T-helper 22 cell (primary cell): ENCODE measurements at regions not wholly inside any gene's neighbourhood (a gene's known extent, or its start where the extent isn't known, plus 50 kb on each side); places are given as distances from the start of the nearest gene placed in this dataset.
"Not testable (repeated sequence)": the region's sequence is repeated elsewhere in the genome, so short reads cannot be mapped to it uniquely, and the experiment has no call there.

Experiments
- DNase-seq: peaks from one replicate; pipeline ENCODE4 v3.0.0-alpha.2; 2020; ENCODE audit warnings: low read depth

- DNase-seq: no peak
These were observed 572.9 kb downstream of the LTN1 start for GRCh38 chr21:28419811-28420210.

DNA sequence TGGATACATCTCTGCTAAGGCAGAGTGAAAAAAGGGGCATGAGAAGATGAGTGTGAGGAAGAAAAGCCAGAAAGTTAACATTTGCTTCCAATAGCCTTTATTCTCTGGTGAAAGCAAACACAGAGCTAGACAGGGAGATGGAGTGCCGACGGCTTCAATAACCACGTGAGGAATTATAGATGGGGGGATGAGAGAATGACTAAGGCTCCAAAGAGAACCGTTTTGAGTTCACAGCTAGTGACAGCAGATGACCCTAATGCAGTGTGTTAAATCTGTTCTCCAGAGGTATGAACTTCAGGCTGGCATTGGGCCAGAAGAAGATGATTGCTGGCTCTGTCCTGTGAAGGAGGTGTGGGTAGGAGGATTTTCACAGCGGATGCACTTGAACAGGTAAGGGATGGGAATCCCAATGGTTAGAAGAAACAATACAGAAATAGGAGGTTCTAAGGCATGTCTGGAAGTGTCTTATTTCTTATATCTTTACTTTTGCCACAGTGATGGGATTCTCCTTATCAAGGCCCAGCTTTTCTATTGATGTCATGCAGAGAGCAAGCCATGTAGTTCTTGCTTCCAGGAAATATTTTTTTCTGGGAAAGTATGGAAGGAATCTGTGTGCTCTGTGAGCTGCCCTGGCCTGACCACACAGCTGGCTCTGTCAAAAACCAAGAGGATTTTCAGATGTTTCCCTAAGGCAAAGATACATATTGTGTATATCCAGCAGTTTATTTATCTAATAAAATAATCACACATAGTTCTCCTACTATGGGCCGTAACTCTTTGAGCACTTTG, 573.8 kb downstream of the LTN1 start:
- no peak for DNase-seq

- DNase-seq: no peak
These were observed 582.4 kb downstream of the LTN1 start for GRCh38 chr21:28410256-28410655.

DNA sequence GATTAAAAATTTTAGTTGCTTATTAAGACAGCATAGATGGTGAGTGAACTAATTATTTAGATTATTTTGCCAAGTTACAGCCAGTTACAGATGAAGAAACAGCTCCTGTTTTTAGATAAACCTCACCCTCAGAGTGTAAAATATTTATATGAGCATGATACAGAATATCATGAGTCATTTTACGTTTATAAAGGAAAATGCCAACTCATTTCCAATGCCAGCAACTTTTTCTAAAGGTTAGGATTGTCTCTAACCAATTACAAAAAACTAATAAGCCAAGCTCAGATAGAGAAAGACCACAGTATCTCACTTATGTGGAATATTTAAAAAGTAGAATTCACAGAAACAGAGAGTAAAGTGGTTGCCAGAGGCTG, 590.1 kb downstream of the LTN1 start:
- no peak for DNase-seq

DNA sequence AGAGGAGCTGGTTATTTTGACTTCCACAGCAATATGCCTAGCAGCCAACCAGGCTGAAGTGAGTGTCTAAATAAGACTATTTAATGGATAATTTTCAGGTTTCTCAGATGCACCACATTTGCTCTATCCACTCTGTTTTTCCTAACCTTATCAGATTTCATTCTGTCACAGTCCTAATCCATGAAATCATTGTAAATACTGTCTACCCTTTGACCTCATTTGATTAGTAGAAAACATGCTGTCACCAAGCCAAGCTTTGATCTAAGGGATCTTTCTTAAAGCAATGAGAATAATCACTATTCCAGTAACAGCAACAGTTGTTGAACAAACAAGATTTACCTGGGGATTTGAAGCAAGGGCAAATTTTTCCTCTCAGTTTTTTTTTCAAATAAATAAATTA, 595.6 kb downstream of the LTN1 start:
- DNase-seq: no peak

DNA sequence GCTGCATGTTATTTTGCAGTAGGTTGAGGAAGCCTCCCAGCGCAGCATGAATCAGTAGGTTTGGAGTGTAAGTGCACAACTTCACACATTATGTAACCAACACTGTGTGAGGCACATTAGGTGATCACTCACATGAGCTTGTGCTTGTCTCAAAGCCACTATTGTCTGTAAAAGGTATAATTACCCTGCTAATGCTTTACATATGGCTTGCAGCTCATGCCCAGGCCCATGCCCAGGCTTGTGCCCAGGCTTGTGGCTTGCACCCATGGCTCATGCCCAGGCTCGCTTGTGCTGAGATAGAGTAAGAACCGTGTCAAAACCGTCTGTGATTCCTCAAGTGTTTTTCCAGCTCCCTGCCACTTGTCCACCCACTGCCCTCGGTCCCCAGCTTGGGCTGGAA, 596.3 kb downstream of the LTN1 start:
- no peak for DNase-seq

DNA sequence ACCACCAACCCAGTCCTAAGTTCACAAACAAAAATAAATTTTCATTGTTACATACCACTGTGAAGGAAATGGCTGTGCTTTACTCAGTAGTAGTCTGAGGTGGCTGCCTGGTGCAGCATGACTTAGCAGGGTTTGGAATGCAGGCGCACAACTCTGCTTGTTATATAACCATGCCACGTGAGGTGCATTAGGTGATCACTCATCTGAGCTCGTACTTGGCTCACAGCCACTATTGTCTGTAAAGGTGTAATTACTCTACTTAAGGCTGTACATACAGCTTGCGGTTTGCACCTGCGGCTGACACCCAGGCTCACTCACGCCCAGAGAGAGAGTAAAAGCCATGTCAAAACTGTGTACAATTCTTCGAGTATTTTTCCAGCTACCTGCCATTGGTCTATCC, 599.4 kb downstream of the LTN1 start:
- no peak for DNase-seq

DNA sequence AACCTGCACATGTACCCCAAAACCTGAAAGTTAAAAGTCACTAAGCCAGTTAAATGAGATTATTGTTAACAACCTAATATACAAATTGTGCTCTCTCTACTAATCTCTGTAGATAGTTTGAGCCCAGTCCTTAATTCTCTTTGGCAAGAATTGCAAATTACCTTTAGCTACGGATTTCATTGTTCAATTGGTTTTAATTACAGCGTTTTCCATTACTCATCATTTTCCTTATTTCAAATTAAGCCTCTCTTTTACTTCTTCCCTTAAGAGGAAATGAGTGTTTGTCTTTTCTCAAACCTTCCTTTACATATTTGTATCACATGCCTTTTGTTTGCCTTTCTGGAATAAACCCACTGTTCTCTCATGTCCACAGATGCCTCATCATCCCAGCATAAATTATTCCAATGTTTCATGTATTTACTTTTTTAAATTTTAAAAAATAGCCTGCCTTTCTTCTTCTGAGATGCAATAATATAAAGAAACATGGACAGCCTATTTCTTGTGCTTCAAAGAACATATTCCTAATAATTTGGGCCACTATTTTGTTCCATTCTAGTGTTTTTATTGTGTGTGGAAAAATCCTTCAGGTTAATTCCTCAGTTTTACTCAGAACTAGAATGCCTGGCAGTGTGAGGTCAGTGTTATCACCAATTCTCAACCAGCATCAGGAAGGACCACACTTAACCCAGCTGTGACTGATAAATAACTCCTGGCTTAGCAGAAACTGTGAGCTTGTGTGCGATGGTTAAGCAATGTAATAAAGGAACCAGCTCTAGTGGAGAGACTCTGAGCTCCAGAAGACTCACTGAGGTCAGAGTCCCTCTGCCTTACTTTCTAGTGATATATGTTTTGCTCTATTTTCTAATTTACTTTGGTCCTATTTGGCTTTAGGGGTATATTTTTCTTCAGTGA, 600.5 kb downstream of the LTN1 start:
- DNase-seq: no peak

DNA sequence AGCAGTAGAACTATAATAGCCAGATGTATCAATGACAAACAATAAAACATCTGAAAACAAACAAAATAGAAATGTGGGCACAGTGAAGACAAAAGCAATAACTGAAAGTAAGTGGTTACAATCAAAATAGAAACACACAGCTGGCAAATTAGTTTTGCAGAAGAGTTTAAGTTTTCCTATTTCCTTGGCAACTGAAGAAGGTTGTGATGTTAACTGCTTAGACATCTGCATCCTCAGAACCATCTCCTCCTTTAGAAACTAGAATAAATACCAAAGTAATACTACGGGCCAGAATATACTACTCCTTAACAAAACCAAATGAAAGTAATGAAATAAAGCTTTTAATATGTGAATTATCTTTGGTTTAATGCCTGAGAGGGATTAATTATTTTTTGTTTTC, 605.5 kb downstream of the LTN1 start:
- DNase-seq: no peak

- no peak for DNase-seq
These were observed 606.8 kb downstream of the LTN1 start for GRCh38 chr21:28385845-28386244.

GRCh38 chr21:28381000-28381745, 611.5 kb downstream of the LTN1 start:
- not testable (repeated sequence) for DNase-seq

DNA sequence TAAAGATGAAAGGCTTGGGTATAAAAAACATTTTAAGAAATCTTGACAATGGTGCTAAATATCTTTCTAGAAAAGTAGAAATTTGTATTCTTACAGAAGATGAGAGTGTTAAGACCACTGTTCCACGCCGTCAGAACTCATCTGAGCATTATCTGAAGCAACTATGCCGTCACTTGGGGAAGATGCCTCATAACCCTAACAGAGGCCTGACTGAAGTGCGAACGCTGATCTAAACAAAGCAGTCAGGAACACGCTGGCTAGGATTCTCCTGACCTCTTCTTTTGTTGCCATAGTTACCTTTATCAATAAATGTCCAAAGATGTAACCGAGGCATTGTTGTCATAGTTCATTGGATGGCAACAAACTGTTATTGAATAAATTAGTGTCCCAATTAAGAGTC, 612.4 kb downstream of the LTN1 start:
- DNase-seq: no peak

GRCh38 chr21:28378026-28378425, 614.7 kb downstream of the LTN1 start:
- no peak for DNase-seq

GRCh38 chr21:28375708-28376385, 616.8 kb downstream of the LTN1 start:
- no peak for DNase-seq

DNA sequence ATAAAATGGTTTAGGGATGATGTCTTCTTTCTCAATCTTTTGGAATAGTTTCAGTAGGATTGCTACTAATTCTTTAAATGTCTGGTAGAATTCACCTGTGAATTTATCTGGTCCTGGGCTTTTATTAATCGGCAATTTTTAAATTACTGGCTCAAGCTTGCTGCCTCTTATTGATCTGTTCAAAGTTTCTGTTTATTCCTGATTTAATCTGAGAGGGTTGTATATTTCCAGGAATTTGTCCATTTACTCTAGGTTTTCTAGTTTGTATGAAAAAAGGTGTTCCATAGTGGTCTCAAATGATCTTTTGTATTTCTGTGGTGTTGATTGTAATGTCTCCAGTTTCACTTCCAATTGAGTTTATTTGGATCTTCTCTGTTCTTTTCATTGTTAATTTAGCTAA, 617.8 kb downstream of the LTN1 start:
- no peak for DNase-seq

- DNase-seq: no peak
These were observed 621.0 kb downstream of the LTN1 start for GRCh38 chr21:28371713-28372112.

DNA sequence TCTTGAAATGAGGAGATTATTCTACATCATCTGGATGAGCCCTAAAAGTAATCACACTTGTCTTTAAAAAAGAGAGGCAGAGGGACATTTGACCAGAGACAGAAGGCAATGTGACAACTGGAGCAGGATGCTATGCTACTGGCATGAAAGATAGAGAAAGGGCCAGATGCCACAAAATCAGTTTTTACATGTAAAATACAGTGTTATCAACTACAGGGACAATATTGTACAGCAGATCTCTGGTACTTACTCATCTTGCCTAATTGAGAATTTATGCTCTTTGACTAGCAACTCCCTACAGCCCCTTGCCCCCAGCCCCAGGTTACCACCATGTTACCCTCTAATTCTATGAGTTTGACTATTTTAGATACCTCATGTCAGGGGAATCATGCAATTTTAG, 633.4 kb downstream of the LTN1 start:
- DNase-seq: no peak

DNA sequence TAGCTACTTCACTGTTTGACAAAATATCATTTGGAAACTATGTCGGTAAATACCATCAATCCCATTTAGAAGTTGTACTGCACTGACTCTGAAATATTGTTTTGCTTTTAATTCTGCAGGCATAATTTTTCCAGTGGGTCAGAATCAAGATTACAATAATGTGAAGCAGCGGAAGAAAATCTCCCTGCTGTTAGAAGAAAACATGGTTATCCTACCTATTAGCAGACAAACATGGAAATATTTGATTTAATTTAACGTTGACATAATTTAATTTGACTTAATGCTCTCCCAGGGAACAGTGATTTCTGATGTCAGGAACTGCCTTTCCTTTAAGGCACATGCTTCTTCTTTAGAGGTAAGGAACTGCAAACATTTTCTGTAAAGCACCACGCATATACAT, 634.0 kb downstream of the LTN1 start:
- no peak for DNase-seq

- no peak for DNase-seq
These were observed 634.5 kb downstream of the LTN1 start for GRCh38 chr21:28358170-28358569.

- no peak for DNase-seq
These were observed 634.9 kb downstream of the LTN1 start for GRCh38 chr21:28357743-28358142.

DNA sequence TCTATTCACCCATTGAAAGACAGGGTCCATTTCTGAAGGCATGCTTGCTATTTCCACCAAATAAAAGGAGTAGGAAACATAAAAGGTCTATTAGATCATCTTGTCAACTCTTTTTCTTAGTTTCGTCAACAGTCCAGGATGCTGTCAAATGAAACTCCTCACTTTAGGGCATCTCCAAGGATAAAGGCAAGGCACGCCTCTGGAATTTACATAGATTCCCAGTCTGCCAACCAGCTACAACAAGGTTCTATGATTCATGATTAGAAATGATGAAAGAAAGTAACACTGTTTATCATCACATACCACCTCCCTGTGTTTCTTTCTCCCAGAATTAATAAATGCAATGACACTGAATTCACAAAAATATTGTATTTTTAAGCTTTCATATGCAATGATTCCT, 636.3 kb downstream of the LTN1 start:
- no peak for DNase-seq

DNA sequence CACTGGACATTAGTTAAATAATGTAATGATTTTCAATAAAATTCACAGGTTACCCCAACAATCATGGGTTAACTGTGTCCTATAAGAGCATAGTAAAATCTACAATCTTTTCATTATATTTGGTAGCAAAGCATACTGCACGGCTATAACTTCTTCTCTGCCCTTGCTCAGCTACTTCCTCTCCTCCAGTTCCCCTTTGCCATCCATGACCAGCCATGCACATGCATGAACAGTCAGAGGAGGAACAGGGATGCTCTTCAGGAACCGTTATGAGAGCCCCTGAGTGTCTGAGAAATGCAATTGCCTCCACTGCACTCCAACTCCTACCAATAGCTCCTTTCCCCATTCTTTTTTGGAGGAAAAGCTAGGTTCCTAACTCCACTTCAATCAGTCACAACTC, 646.7 kb downstream of the LTN1 start:
- no peak for DNase-seq
